LNCAP (cell line): ENCODE measurements at regions not wholly inside any gene's neighbourhood (a gene's known extent, or its start where the extent isn't known, plus 50 kb on each side); places are given as distances from the start of the nearest gene placed in this dataset.

Experiments
- TF ChIP-seq, protein P1 (sequence below): fragments of 450-650 bp; IDR thresholded peaks from 2 replicates; pipeline ENCODE4 v1.5.1; 2017; ENCODE audit warnings: mild to moderate bottlenecking

DNA sequence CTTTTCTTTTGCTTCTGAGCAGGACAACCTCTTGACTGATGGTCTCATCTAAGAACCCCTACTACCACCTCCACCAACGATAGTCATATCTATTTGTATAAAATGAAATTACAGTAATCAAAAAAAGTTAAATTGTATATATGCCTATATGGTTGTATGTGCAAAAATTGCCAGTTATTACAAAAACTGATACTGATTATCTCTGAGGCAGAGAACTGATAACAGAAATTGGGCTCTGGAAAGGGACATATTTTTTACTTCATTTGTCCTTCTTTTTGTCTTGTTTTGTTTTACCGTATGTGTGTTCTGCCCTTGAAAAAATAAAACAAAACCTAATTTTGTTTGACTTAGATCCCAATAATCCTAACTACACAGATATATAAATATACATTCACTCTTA, 574.4 kb upstream of the NOX3 start:
- TF ChIP-seq, protein P1, sequence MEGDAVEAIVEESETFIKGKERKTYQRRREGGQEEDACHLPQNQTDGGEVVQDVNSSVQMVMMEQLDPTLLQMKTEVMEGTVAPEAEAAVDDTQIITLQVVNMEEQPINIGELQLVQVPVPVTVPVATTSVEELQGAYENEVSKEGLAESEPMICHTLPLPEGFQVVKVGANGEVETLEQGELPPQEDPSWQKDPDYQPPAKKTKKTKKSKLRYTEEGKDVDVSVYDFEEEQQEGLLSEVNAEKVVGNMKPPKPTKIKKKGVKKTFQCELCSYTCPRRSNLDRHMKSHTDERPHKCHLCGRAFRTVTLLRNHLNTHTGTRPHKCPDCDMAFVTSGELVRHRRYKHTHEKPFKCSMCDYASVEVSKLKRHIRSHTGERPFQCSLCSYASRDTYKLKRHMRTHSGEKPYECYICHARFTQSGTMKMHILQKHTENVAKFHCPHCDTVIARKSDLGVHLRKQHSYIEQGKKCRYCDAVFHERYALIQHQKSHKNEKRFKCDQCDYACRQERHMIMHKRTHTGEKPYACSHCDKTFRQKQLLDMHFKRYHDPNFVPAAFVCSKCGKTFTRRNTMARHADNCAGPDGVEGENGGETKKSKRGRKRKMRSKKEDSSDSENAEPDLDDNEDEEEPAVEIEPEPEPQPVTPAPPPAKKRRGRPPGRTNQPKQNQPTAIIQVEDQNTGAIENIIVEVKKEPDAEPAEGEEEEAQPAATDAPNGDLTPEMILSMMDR: no peak

DNA sequence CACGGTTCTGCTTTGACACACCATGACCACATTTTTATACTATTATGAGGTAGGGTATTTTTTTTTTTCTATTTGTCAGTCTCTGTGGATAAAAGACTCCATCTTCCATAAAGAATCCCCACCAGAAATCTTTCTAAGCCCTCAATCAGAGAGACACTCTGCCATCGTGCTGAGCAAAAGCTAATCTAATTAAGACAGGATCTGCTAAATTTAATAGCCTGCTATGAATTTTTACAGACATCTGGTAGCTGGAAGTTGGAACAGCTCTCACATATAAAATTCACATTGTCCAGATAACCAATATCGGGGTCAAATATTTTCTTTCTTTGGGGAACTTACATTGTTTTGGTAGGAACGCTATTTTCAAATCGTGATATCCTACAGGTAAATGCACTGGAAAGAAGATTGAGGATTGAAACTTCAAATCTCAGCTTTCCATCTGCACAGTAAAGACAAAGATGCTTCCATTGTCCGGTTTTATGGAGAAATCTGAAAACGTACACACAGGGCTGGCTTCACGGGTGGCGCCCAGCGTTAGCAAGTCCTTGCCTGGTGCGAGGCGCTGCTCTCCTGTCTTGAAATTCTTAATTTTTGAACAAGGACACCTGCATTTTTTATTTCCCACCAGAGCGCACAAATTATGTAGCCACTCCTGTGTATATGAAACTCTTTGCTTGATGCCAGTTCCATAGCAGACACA, 573.8 kb upstream of the NOX3 start:
- TF ChIP-seq, protein P1: no peak

DNA sequence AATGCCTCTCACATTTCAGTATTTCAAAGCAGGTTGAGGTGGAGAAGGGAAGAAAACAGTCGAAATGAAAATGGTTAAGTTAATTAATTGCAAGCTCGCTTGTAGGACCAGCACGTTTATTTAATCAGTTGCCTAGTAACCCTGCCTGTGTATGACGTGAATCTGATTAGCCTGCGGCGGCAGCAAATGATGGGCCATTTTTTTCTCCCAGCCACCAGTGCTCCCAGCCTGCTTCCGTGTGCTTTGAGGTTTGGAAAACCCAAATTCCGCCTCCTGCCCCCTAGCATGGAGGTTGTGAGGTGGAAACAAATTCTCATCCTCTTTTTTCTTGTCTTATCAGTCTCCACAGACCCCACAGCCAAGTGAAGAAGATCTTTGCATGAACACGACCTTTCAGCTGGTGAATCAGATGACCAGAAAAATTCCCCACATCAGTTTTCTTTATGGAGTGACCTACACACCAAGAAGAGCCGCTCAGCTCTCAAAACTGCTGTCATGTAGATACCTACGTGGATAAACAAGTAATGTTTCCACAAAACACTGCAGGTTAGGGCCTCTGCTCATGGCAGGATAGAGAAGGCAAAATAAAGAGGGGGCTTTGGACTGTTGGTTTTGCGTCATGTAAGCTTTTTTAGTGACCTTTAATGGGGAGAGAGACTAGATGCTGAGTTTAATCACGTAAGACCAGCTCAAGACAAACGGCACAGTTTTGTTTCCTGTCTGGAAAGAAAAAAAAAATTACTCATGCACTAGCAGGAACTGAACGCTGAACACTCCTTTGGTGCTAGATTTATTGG, 572.9 kb upstream of the NOX3 start:
- TF ChIP-seq, protein P1: no peak

DNA sequence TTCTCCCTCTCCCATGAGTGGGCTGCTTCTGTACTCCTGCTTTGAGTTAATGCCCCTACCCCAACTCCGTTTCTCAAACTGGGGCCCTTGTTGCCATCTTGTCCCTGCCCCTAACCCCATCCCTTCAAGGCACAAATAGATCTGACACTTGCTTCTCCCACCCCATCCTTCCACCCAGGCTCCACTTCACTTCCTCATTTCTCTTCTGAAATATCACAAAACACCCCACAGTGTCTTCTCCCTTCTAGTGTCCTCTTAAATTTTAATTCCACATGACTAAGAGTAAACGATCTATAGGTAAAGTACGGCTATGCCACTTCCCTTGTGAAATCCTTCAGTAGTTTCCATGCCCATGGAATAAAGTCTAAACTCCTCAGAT, 571.6 kb upstream of the NOX3 start:
- TF ChIP-seq, protein P1: no peak

DNA sequence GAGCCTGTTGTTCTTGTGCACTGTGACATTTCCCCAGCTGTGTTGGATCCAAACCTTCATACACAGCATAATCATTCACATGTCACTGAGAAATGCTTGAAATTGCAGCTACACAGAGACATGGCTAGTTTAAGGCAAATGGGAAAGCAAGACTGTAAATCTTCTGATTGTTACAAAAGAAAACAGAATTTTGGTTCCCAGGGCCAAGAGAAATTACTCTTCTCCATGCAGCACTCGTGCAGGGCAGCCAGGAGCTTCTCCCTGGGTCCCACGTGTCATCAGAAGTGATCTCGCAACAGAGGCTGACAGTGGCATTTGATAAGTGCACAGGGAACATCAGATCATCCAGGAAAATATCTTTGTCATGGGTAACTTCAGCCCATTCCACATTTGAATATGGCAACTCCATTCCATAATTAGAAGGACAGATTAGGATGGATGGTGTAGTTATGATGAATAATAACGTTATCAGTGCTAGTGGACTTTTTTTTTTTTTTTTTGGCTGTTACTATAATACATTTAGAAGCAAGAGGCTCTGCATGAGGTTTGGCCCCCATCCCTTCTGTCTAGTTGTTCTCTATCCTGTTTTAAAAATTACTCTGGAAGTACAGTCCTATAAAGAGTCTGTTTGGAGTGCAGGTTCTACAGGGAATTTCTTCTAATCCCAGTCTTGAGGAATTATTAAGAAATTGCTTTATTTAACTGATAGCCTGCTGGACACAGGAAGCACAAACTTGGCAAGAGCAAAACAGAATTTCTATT, 571.0 kb upstream of the NOX3 start:
- TF ChIP-seq, protein P1: no peak

DNA sequence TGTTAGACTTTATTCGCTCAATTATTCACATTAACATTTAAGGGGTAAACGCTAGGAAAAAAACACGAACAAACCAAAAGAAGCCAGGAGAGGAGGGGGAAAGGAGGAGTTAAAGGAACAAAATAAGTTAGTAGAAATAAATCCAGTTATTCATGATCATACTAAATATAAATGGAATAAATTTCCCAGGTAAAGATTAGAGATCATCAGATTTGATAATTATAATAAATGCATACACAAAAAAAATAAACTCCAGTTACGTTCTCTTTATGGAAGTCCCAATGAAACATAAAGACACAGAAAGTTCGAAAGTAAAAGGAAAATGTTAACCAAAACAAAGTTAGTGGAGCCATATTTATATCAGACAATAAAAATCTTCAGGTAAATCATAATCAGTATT, 568.7 kb upstream of the NOX3 start:
- TF ChIP-seq, protein P1: no peak

DNA sequence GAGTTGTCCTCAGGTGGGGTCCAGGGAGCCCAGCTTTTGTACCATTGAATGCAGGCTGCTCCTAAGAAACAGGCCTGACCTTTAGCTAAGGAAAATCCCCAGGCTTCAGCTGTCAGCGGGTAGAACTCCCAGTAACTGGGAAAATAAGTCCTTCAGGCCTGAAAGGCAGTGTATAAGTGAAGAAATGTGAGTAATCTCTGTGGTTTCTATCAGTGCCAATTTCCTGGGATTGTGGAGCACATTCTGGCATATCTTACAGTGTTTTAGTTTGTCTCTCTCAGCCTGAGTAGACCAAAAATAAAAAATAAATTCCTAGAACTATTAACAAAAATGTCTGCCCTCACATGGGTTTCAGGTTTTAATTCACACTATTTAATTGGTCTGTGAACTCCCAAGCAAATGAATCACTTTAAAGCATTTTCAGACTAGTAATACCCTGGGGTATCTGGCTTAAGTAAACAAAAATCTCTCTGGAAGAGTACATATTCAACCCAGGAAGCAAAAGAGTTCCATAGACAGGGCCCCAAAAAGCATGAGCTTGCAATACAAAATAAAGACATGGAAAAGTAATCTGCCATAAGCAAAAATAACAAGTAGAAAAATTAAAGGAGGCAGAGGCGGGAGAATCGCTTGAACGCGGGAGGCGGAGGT, 566.2 kb upstream of the NOX3 start:
- TF ChIP-seq, protein P1: no peak
